Neural progenitor cell (in vitro differentiated cells): ENCODE measurements at regions not wholly inside any gene's neighbourhood (a gene's known extent, or its start where the extent isn't known, plus 50 kb on each side); places are given as distances from the start of the nearest gene placed in this dataset.

Source experiments
- DNase-seq: peaks from one replicate; pipeline ENCODE4 v3.0.0-alpha.2; 2016; ENCODE audit warnings: low spot score
- H2AFZ ChIP-seq: fragments of 200-600 bp; sonication (generic); replicated peaks from 2 replicates; pipeline ENCODE4 v1.6.1; 2016; ENCODE audit warnings: antibody characterized with exemption
- H3F3A ChIP-seq: fragments of 200-600 bp; sonication (generic); 2 replicates; pipeline ENCODE4 v1.6.1; 2016; ENCODE audit warnings: antibody characterized with exemption, low read depth
- H3K27ac ChIP-seq: fragments of 200-600 bp; sonication (generic); 2 replicates; pipeline ENCODE4 v1.5.1; 2016; ENCODE audit warnings: mild to moderate bottlenecking
- H3K27me3 ChIP-seq: fragments of 200-600 bp; sonication (generic); 2 replicates; pipeline ENCODE4 v1.6.1; 2016; ENCODE audit warnings: mild to moderate bottlenecking, moderate library complexity
- H3K36me3 ChIP-seq: fragments of 200-600 bp; sonication (generic); 2 replicates; pipeline ENCODE4 v1.5.1; 2016
- H3K4me1 ChIP-seq: fragments of 200-600 bp; sonication (generic); 2 replicates; pipeline ENCODE4 v1.6.1; 2016; ENCODE audit warnings: mixed run types
- H3K4me2 ChIP-seq: fragments of 200-600 bp; sonication (generic); 2 replicates; pipeline ENCODE4 v1.6.1; 2016
- H3K4me3 ChIP-seq: fragments of 200-600 bp; sonication (generic); 2 replicates; pipeline ENCODE4 v1.5.1; 2016
- H3K79me2 ChIP-seq: fragments of 200-600 bp; sonication (generic); 2 replicates; pipeline ENCODE4 v1.6.1; 2016; ENCODE audit warnings: low read depth
- H3K9ac ChIP-seq: fragments of 200-600 bp; sonication (generic); 2 replicates; pipeline ENCODE4 v1.6.1; 2016
- H3K9me3 ChIP-seq: fragments of 200-600 bp; sonication (generic); 2 replicates; pipeline ENCODE4 v1.5.1; 2016; ENCODE audit warnings: low read depth
- H4K20me1 ChIP-seq: fragments of 200-600 bp; sonication (generic); 2 replicates; pipeline ENCODE4 v1.6.1; 2016; ENCODE audit warnings: low read depth
- H3K27ac Mint-ChIP-seq: 3 replicates; pipeline ENCODE4 v1.8.0; 2021; ENCODE audit warnings: mixed read lengths
- H3K27me3 Mint-ChIP-seq: 2 replicates; pipeline ENCODE4 v1.8.0; 2022; ENCODE audit warnings: low read depth, mild to moderate bottlenecking, inconsistent platforms, moderate library complexity, mixed read lengths; ENCODE audit not compliant: insufficient read depth
- H3K36me3 Mint-ChIP-seq: 3 replicates; pipeline ENCODE4 v1.8.0; 2021; ENCODE audit warnings: mixed read lengths
- H3K4me1 Mint-ChIP-seq: 3 replicates; pipeline ENCODE4 v1.8.0; 2021; ENCODE audit warnings: mixed read lengths
- H3K4me3 Mint-ChIP-seq: 3 replicates; pipeline ENCODE4 v1.8.0; 2021; ENCODE audit warnings: mild to moderate bottlenecking, moderate library complexity, mixed read lengths
- H3K9me3 Mint-ChIP-seq: 3 replicates; pipeline ENCODE4 v1.8.0; 2020; ENCODE audit warnings: mixed read lengths
- EZH2 ChIP-seq: fragments of 200-600 bp; sonication (generic); IDR thresholded peaks from 2 replicates; pipeline ENCODE4 v1.6.1; 2017; ENCODE audit warnings: antibody characterized with exemption, mild to moderate bottlenecking, moderate library complexity
- EZH2phosphoT487 ChIP-seq: fragments of 200-600 bp; sonication (generic); IDR thresholded peaks from 2 replicates; pipeline ENCODE4 v1.6.1; 2017; ENCODE audit warnings: antibody characterized with exemption
- TF ChIP-seq, protein P1 (sequence below): fragments of 200-600 bp; sonication (generic); IDR thresholded peaks from 2 replicates; pipeline ENCODE4 v1.5.1; 2017; ENCODE audit warnings: antibody characterized with exemption, mild to moderate bottlenecking

DNA sequence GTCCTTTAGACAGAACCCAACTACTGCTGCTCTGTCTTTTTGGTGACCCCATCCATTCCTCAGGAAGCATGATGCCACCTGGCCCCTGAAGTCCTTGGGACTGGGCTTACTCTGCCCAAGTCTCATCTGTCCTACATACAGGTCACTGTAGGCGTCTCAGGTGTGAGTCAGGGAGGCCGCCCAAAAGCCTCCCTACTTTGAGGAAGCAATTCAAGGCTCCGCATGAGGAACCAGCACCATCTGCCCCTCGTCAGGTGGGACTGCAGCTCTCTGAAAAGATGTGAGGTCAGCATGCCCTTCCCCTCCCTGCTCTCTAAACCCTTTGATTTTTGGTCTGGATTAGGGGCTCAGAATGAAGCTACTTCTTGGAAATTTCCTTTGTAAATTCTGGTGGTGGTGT lies 354.8 kb downstream of the CXCL12 start:
- Mint-ChIP-seq H3K4me3 (no peak overlapping the region), H3K9me3 (no peaks in the 10 kb centered on the region), H3K27me3 (no peaks in the 10 kb centered on the region), H3K4me1 (no peaks in the 10 kb centered on the region), H3K27ac (no peak overlapping the region), H3K36me3 (no peaks in the 10 kb centered on the region)
- no peaks in the 10 kb centered on the region for H3K9me3 ChIP-seq
- TF ChIP-seq EZH2phosphoT487 (no peak), EZH2 (no peak)
- TF ChIP-seq, protein P1, sequence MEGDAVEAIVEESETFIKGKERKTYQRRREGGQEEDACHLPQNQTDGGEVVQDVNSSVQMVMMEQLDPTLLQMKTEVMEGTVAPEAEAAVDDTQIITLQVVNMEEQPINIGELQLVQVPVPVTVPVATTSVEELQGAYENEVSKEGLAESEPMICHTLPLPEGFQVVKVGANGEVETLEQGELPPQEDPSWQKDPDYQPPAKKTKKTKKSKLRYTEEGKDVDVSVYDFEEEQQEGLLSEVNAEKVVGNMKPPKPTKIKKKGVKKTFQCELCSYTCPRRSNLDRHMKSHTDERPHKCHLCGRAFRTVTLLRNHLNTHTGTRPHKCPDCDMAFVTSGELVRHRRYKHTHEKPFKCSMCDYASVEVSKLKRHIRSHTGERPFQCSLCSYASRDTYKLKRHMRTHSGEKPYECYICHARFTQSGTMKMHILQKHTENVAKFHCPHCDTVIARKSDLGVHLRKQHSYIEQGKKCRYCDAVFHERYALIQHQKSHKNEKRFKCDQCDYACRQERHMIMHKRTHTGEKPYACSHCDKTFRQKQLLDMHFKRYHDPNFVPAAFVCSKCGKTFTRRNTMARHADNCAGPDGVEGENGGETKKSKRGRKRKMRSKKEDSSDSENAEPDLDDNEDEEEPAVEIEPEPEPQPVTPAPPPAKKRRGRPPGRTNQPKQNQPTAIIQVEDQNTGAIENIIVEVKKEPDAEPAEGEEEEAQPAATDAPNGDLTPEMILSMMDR: peak; percentile 40
- H3K36me3 ChIP-seq: no peaks in the 10 kb centered on the region
- no peaks in the 10 kb centered on the region for H3K27me3 ChIP-seq
- H3K27ac ChIP-seq: no peak overlapping the region
- no peaks in the 10 kb centered on the region for H3K79me2 ChIP-seq
- H3K4me2 ChIP-seq: no peak overlapping the region
- no peak overlapping the region for H3K9ac ChIP-seq
- H3K4me1 ChIP-seq: no peaks in the 10 kb centered on the region
- peak; percentile 48 for DNase-seq
- H4K20me1 ChIP-seq: no peaks in the 10 kb centered on the region
- H3F3A ChIP-seq: no peaks in the 10 kb centered on the region
- H2AFZ ChIP-seq: no peak overlapping the region
- no peak overlapping the region for H3K4me3 ChIP-seq

DNA sequence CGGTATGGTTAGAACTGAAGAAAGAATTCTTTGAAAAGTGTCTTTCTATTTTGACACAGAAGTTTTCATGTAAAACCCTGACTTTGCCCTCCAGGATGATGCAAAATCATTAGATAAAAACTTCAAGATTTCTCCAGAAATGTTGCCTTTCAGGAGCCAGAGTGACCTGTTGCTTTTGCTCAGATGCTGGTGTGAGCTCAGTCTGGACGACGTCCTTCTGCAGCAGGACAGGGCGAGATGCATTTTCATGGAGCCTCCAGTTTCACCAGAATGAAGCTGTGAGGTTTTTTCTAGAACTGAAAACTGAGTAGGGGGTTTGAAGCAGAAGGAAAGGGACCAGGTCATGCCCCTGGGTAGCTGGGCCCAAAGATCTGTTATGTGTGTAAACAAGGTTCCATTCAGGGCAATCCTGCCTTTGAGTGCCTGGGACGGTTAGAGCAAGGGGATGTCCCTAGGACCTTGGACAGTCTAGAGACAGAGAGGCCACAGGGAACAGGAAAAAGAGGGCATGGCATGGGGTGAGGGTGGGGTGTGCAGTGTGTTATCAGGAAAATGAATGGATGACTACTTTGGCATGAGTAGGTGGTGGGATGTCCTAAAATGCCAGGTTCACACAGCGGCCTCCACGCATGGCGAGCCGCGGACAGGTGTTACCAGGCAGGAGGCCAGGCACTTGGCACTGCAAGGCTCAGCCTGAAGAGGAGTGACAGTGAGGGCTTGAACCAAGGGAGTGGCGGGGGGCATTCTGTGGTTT lies 356.3 kb downstream of the CXCL12 start:
- Mint-ChIP-seq H3K36me3 (no peaks in the 10 kb centered on the region), H3K4me1 (no peaks in the 10 kb centered on the region), H3K27ac (no peak overlapping the region), H3K27me3 (no peaks in the 10 kb centered on the region), H3K9me3 (peaks cover under 1% of the 10 kb centered on the region), H3K4me3 (no peak overlapping the region)
- Histone ChIP-seq H3F3A (no peaks in the 10 kb centered on the region), H3K9ac (no peak overlapping the region), H3K4me3 (no peak overlapping the region), H3K27ac (no peak overlapping the region), H3K4me2 (no peak overlapping the region), H2AFZ (no peak overlapping the region), H3K27me3 (no peaks in the 10 kb centered on the region), H3K36me3 (no peaks in the 10 kb centered on the region), H4K20me1 (no peaks in the 10 kb centered on the region), H3K9me3 (no peaks in the 10 kb centered on the region), H3K79me2 (no peaks in the 10 kb centered on the region), H3K4me1 (no peaks in the 10 kb centered on the region)
- no peak for TF ChIP-seq EZH2phosphoT487
- DNase-seq: no peak

DNA sequence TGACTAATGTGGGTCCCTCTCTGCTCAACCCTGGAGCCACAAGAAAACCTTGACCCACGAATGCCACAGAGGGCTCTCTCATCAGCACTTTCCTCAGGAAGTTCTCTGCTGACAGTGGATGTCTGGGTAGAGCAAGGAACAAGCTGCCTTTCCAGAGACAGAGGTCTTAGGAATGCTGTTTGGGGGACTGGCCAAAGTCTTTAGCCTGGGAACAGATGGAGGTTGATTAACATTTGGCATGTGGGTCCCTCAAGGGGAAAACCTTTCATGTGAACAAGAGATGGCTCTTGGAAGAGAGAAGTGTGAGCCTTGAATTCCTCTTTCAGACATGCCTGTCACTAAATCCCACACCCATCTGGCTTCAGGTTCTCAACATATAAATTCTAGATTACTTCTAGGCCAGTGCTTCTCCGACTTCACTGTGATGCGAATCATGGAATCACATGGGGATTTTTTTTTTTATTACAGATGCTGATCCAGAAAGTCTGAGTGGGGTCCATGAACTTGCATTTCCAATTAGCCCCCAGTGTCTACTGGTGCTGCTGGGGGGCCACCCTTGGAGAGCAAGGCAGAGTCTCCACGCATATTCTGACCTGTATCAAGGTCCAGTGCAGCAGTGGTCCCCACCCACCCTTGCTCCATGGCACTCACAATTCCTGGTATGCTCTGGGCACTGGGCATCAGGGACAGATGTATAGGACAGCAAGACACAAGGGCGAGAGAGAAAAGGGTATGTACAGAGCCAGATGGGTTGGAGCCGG lies 360.4 kb downstream of the CXCL12 start:
- H3K9me3 Mint-ChIP-seq: peaks cover 6% of the 10 kb centered on the region
- peaks cover 10% of the 10 kb centered on the region for H3K4me1 ChIP-seq
- H3K27ac ChIP-seq: no peak overlapping the region

More for the DNA sequence above, 360.4 kb downstream of the CXCL12 start:
- Mint-ChIP-seq H3K36me3 (no peaks in the 10 kb centered on the region), H3K27ac (no peak overlapping the region), H3K4me1 (peaks cover 3% of the 10 kb centered on the region), H3K27me3 (no peaks in the 10 kb centered on the region), H3K4me3 (no peak overlapping the region)
- Histone ChIP-seq H4K20me1 (no peaks in the 10 kb centered on the region), H2AFZ (no peak overlapping the region), H3K4me2 (no peak overlapping the region), H3K79me2 (no peaks in the 10 kb centered on the region), H3F3A (peaks cover 10% of the 10 kb centered on the region), H3K9me3 (no peaks in the 10 kb centered on the region), H3K9ac (no peak overlapping the region), H3K36me3 (no peaks in the 10 kb centered on the region), H3K4me3 (no peak overlapping the region), H3K27me3 (no peaks in the 10 kb centered on the region)
- TF ChIP-seq EZH2: no peak
- TF ChIP-seq, protein P1: no peak
- no peak for TF ChIP-seq EZH2phosphoT487
- no peak for DNase-seq
